ENCODE measurements at regions not wholly inside any gene's neighbourhood (a gene's known extent, or its start where the extent isn't known, plus 50 kb on each side); places are given as distances from the start of the nearest gene placed in this dataset.

- CTCF ChIA-PET, result no interaction called here
- no peaks in the 10 kb centered on the region for H4K20me1 ChIP-seq (ENCODE audit: insufficient read depth)
- intact Hi-C loops (cut with micrococcal nuclease), result no loop called here
- H3K4me2 ChIP-seq (ENCODE audit: low read length), result no peak overlapping the region
- H3K79me2 ChIP-seq (ENCODE audit: insufficient read depth, low read length), result no peaks in the 10 kb centered on the region
- H3K9ac ChIP-seq (ENCODE audit: low read length), result no peak overlapping the region
- TF ChIP-seq EZH2 (IDR thresholded peaks at IDR 0.05) (no peak), ZNF274 (IDR thresholded peaks at IDR 0.05; ENCODE audit: low read depth, low read length) (no peak), TCF7L2 (IDR thresholded peaks at IDR 0.05; ENCODE audit: borderline replicate concordance, extremely low read depth, insufficient read depth, insufficient read length) (no peak), SIN3A (IDR thresholded peaks at IDR 0.05; ENCODE audit: low read depth) (no peak), SP1 (IDR thresholded peaks at IDR 0.05; ENCODE audit: low read depth) (no peak), ZFX (IDR thresholded peaks at IDR 0.05) (no peak), EGR1 (IDR thresholded peaks at IDR 0.05; ENCODE audit: low read depth) (no peak)
- TF ChIP-seq, protein P1, sequence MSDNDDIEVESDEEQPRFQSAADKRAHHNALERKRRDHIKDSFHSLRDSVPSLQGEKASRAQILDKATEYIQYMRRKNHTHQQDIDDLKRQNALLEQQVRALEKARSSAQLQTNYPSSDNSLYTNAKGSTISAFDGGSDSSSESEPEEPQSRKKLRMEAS (IDR thresholded peaks at IDR 0.05), result no peak
- H3K4me1 ChIP-seq (ENCODE audit: control insufficient read depth in 1 of 2, insufficient read depth in 2 of 2, low read length in 2 of 2), result peaks cover 3 to 8% of the 10 kb centered on the region in 2 experiments; a peak in 2 of 4 replicates
- no peaks in the 10 kb centered on the region for H3K36me3 ChIP-seq (ENCODE audit: control insufficient read depth in 1 of 2, insufficient read depth in 2 of 2, low read length in 2 of 2)
- H3K27me3 ChIP-seq (ENCODE audit: insufficient read depth, low read length), result no peaks in the 10 kb centered on the region
- RAD21 ChIA-PET (ENCODE audit: low non-redundant PET in 1 of 2, low total read pairs in 2 of 2, uncharacterized antibody in 2 of 2, unreplicated experiment in 2 of 2), result no interaction called here
- no peak overlapping the region for H2AFZ ChIP-seq (ENCODE audit: low read depth, low read length, poor library complexity, severe bottlenecking)
- BruUV-seq (replicated peaks), result no TSS peak
- no peak overlapping the region for H3K4me3 ChIP-seq (replicated peaks in 1 of 2; ENCODE audit: low read depth in 1 of 2, low read length in 2 of 2)
- POLR2A ChIA-PET, result no interaction called here
- no peak overlapping the region for H3K27ac ChIP-seq (ENCODE audit: low read depth, low read length)
- no peaks in the 10 kb centered on the region for H3K9me3 ChIP-seq (ENCODE audit: control insufficient read depth in 1 of 2, insufficient read depth in 1 of 2, low read depth in 1 of 2, low read length in 2 of 2)
- DNase-seq (ENCODE audit: low read depth, low spot score) (no peak), ATAC-seq (no peak)
- no peaks in the 10 kb centered on the region for H3K9me2 ChIP-seq (ENCODE audit: insufficient read depth)
Measured at GRCh38 chr2:120852200-120852815, 116.6 kb downstream of the GLI2 start.

DNA sequence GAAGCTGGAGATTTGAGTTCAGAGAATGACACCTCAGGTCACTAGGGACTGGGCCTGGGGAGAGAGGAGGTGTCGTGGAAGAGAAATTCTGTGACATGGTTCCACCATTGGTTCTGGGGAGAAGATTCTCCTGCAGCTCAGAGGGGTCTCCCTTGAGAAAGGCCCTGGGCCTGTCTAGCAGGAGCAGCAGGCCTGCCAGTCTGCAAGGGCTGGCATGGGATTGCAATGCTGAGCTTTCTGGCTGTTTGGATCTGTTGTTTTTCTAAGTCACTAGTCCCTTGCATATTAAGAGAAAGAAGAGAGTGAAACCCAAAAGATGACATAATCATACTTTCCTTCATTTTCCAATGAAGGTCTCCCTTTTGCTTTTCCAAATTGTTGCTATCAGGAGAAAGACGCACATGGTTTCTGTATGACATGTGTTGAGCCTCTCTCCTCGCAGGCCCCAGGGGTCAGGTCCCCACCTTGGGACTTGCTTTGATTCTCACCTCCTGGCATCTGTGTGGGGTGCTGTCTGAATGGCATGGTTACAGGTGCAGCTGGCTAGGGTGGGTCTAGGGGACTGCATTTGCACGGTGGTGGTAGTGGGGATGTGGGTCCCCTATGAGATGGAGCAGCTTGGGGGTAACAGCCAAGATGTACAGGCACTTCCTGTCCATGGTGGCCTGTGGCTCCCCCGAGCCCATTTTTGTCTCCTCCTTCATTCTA is 117.8 kb downstream of the GLI2 start:
- H3K9ac ChIP-seq (ENCODE audit: low read length), result no peak overlapping the region
- H3K4me2 ChIP-seq (ENCODE audit: low read length), result no peak overlapping the region
- peaks cover 3 to 8% of the 10 kb centered on the region in 2 experiments; a peak in 2 of 4 replicates for H3K4me1 ChIP-seq (ENCODE audit: control insufficient read depth in 1 of 2, insufficient read depth in 2 of 2, low read length in 2 of 2)
- CTCF ChIA-PET, result no interaction called here
- intact Hi-C loops (cut with micrococcal nuclease), result no loop called here
- no peaks in the 10 kb centered on the region for H3K27me3 ChIP-seq (ENCODE audit: insufficient read depth, low read length)
- no peak overlapping the region for H2AFZ ChIP-seq (ENCODE audit: low read depth, low read length, poor library complexity, severe bottlenecking)
- RAD21 ChIA-PET (ENCODE audit: low non-redundant PET in 1 of 2, low total read pairs in 2 of 2, uncharacterized antibody in 2 of 2, unreplicated experiment in 2 of 2), result no interaction called here
- POLR2A ChIA-PET, result no interaction called here
- TF ChIP-seq EZH2 (IDR thresholded peaks at IDR 0.05), result no peak
- no peak for TF ChIP-seq ATF3 (IDR thresholded peaks at IDR 0.05)
- H3K9me2 ChIP-seq (ENCODE audit: insufficient read depth), result no peaks in the 10 kb centered on the region
- no peak overlapping the region for H3K4me3 ChIP-seq (replicated peaks in 1 of 2; ENCODE audit: low read depth in 1 of 2, low read length in 2 of 2)
- H3K27ac ChIP-seq (ENCODE audit: low read depth, low read length), result no peak overlapping the region
- BruUV-seq (replicated peaks), result no TSS peak
- no peaks in the 10 kb centered on the region for H4K20me1 ChIP-seq (ENCODE audit: insufficient read depth)
- H3K36me3 ChIP-seq (ENCODE audit: control insufficient read depth in 1 of 2, insufficient read depth in 2 of 2, low read length in 2 of 2), result no peaks in the 10 kb centered on the region
- no peak for DNase-seq (ENCODE audit: low read depth, low spot score)
- no peaks in the 10 kb centered on the region for H3K9me3 ChIP-seq (ENCODE audit: control insufficient read depth in 1 of 2, insufficient read depth in 1 of 2, low read depth in 1 of 2, low read length in 2 of 2)
- no peaks in the 10 kb centered on the region for H3K79me2 ChIP-seq (ENCODE audit: insufficient read depth, low read length)
- ATAC-seq, result no peak
